DMS 273 (cell line): ENCODE measurements at regions not wholly inside any gene's neighbourhood (a gene's known extent, or its start where the extent isn't known, plus 50 kb on each side); places are given as distances from the start of the nearest gene placed in this dataset.
"Not testable (repeated sequence)": the region's sequence is repeated elsewhere in the genome, so short reads cannot be mapped to it uniquely, and the experiment has no call there.

Experiments used
- DNase-seq: peaks from one replicate; lab custom pipeline; 2025; ENCODE audit not compliant: unreplicated experiment; lab: John Stamatoyannopoulos, UW

- no peak for DNase-seq
Observed at GRCh38 chr16:63216696-63217423, 1180.6 kb upstream of the CDH8 start.

GRCh38 chr16:63201851-63202250 lies 1165.6 kb upstream of the CDH8 start:
- no peak for DNase-seq

GRCh38 chr16:63200940-63201339 lies 1164.7 kb upstream of the CDH8 start:
- DNase-seq: no peak

GRCh38 chr16:63195336-63195735 lies 1159.1 kb upstream of the CDH8 start:
- DNase-seq: no peak

- no peak for DNase-seq
Observed at GRCh38 chr16:63192980-63193379, 1156.7 kb upstream of the CDH8 start.

GRCh38 chr16:63188086-63188771 lies 1152.0 kb upstream of the CDH8 start:
- no peak for DNase-seq

GRCh38 chr16:63187638-63188037 lies 1151.4 kb upstream of the CDH8 start:
- no peak for DNase-seq

- DNase-seq: no peak
Observed at GRCh38 chr16:63185235-63185780, 1149.1 kb upstream of the CDH8 start.

GRCh38 chr16:63183743-63184142 lies 1147.5 kb upstream of the CDH8 start:
- DNase-seq: no peak

- DNase-seq: no peak
Observed at GRCh38 chr16:63175313-63175712, 1139.1 kb upstream of the CDH8 start.

- DNase-seq: no peak
Observed at GRCh38 chr16:63174801-63175200, 1138.6 kb upstream of the CDH8 start.

- no peak for DNase-seq
Observed at GRCh38 chr16:63171545-63171944, 1135.3 kb upstream of the CDH8 start.

GRCh38 chr16:63169100-63169499 lies 1132.9 kb upstream of the CDH8 start:
- no peak for DNase-seq

- no peak for DNase-seq
Observed at GRCh38 chr16:63157818-63158217, 1121.6 kb upstream of the CDH8 start.

GRCh38 chr16:63146251-63146650 lies 1110.0 kb upstream of the CDH8 start:
- DNase-seq: no peak

- DNase-seq: no peak
Observed at GRCh38 chr16:63145411-63145810, 1109.2 kb upstream of the CDH8 start.

- DNase-seq: no peak
Observed at GRCh38 chr16:63135069-63135468, 1098.8 kb upstream of the CDH8 start.

GRCh38 chr16:63131503-63131902 lies 1095.3 kb upstream of the CDH8 start:
- DNase-seq: no peak

- DNase-seq: no peak
Observed at GRCh38 chr16:63130942-63131341, 1094.7 kb upstream of the CDH8 start.

GRCh38 chr16:63129411-63130125 lies 1093.3 kb upstream of the CDH8 start:
- DNase-seq: no peak

GRCh38 chr16:63119905-63120304 lies 1083.7 kb upstream of the CDH8 start:
- DNase-seq: not testable (repeated sequence)

- no peak for DNase-seq
Observed at GRCh38 chr16:63100082-63100481, 1063.8 kb upstream of the CDH8 start.
